Motor neuron (in vitro differentiated cells): ENCODE measurements at regions not wholly inside any gene's neighbourhood (a gene's known extent, or its start where the extent isn't known, plus 50 kb on each side); places are given as distances from the start of the nearest gene placed in this dataset.
"Not testable (repeated sequence)": the region's sequence is repeated elsewhere in the genome, so short reads cannot be mapped to it uniquely, and the experiment has no call there.

Source experiments
- ATAC-seq, 8 experiments: fragments of 200-7000 bp; cut with Tn5 transposase; replicated peaks in 6 of 8; 2 replicates each; pipeline ENCODE4 v1.8.0; 2021; ENCODE audit warnings: mild to moderate bottlenecking in 8 of 8, moderate library complexity in 8 of 8
- H3K27ac ChIP-seq, 2 donors: fragments of 250-450 bp; sonication (Bioruptor Pico); 2 replicates each; pipeline ENCODE4 v1.9.0; 2021; ENCODE audit warnings: antibody characterized with exemption in 2 of 2, mild to moderate bottlenecking in 2 of 2, moderate library complexity in 1 of 2
- H3K4me1 ChIP-seq, 2 donors: fragments of 250-450 bp; sonication (Bioruptor Pico); replicated peaks in 1 of 2; 2 replicates each; pipeline ENCODE4 v1.6.1; 2021; ENCODE audit warnings: antibody characterized with exemption in 2 of 2, mild to moderate bottlenecking in 2 of 2, moderate library complexity in 1 of 2
- H3K4me3 ChIP-seq, 5 donors: fragments of 250-450 bp; sonication (Bioruptor Pico); 2 replicates each; pipeline ENCODE4 v1.9.0; 2021; ENCODE audit warnings: antibody characterized with exemption in 5 of 5, mild to moderate bottlenecking in 5 of 5, moderate library complexity in 4 of 5
- WGBS, 10 experiments: fragments of 450-650 bp; shearing (Covaris generic); methylation state at CpG; one replicate each; pipeline ENCODE4 v1.0.0; 2022; 5-methylcytosine and 5-hydroxymethylcytosine counted together
- in situ Hi-C, 9 experiments: fragments of 400-800 bp; cut with MboI; loops; one replicate each; pipeline ENCODE4 v1.15.0; 2021; ENCODE audit warnings: low sequenced_read_pairs in 9 of 9, low pct_unique_long_range_greater_than_20kb in 2 of 9; ENCODE audit not compliant: unreplicated experiment in 9 of 9

DNA sequence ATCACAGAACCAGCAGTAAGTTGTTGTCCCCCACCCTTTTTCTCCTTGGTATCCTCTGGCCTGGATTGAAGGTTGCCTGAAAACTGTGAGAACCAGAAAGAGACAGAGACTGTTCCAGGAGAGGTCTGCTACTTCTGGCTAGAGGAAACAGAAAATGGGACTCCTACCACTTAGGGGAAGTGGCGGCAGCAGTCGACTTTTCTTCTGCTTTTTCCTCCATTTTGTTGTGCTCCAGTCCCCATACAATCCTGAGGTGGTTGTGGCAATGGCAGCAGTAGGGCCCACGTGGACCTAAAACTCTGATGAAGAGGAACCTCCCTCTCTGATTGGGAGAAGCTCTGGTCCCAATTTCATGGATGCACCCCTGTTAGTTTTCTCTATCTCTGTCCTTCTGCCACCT is 76.0 kb upstream of the SORL1 start:
- H3K4me1 ChIP-seq: peaks cover 0 to 2% of the 10 kb centered on the region in 2 donors

GRCh38 chr11:121379145-121379810 is 72.8 kb upstream of the SORL1 start:
- H3K4me1 ChIP-seq, ATAC-seq, H3K4me3 ChIP-seq, in situ Hi-C loops, H3K27ac ChIP-seq: not testable (repeated sequence)
- 100% methylated on average over 1 of the region's 2 CpGs; no CpG with 5 or more reads in 6 of the 10 experiments for WGBS, 10 experiments

More for the DNA sequence above, 76.0 kb upstream of the SORL1 start:
- WGBS, 10 experiments: 50 to 100% (median 86%) methylated on average over 1 to 3 of the region's 3 CpGs; no CpG with 5 or more reads in 4 of the 10 experiments
- no peak for ATAC-seq
- Histone ChIP-seq H3K27ac (no peak overlapping the region), H3K4me3 (no peak overlapping the region)
- in situ Hi-C loops: no loop called here

GRCh38 chr11:121383716-121384115 is 68.4 kb upstream of the SORL1 start:
- H3K4me3 ChIP-seq: no peak overlapping the region
- 0 to 100% (median 67%) methylated on average over 1 to 4 of the region's 4 CpGs; no CpG with 5 or more reads in 3 of the 10 experiments for WGBS, 10 experiments
- no peak overlapping the region for H3K27ac ChIP-seq
- no peaks in the 10 kb centered on the region for H3K4me1 ChIP-seq
- in situ Hi-C loops: no loop called here
- ATAC-seq: no peak

DNA sequence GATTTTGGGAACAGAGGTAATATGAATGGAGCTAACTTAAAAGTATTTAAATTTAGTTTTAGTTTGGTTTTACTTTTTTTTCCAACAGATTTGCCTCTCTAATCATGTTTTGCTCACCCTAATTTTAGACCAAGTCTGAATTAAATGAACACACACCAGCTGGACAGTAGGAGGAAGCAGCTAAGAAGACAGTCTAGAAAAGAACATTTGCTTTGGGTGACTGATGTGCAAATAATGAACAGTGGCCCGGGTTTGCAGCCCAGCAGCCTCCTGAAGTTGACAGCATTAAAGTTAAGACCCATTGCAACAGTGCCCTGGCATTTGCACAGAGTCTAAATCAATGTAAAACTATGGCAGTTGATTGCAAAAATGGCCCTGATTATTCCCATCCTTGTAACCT is 66.4 kb upstream of the SORL1 start:
- peak in 3 of 8 experiments; percentile 34 to 45 (median 37) for ATAC-seq
- Histone ChIP-seq H3K4me1 (peaks cover 8 to 13% of the 10 kb centered on the region in 2 donors), H3K4me3 (no peak overlapping the region), H3K27ac (no peak overlapping the region)
- WGBS, 10 experiments: 0 to 70% (median 23%) methylated on average over 1 of the region's 1 CpG; no CpG with 5 or more reads in 4 of the 10 experiments
- in situ Hi-C loops: no loop called here
